ENCODE measurements at regions not wholly inside any gene's neighbourhood (a gene's known extent, or its start where the extent isn't known, plus 50 kb on each side); places are given as distances from the start of the nearest gene placed in this dataset.

DNA sequence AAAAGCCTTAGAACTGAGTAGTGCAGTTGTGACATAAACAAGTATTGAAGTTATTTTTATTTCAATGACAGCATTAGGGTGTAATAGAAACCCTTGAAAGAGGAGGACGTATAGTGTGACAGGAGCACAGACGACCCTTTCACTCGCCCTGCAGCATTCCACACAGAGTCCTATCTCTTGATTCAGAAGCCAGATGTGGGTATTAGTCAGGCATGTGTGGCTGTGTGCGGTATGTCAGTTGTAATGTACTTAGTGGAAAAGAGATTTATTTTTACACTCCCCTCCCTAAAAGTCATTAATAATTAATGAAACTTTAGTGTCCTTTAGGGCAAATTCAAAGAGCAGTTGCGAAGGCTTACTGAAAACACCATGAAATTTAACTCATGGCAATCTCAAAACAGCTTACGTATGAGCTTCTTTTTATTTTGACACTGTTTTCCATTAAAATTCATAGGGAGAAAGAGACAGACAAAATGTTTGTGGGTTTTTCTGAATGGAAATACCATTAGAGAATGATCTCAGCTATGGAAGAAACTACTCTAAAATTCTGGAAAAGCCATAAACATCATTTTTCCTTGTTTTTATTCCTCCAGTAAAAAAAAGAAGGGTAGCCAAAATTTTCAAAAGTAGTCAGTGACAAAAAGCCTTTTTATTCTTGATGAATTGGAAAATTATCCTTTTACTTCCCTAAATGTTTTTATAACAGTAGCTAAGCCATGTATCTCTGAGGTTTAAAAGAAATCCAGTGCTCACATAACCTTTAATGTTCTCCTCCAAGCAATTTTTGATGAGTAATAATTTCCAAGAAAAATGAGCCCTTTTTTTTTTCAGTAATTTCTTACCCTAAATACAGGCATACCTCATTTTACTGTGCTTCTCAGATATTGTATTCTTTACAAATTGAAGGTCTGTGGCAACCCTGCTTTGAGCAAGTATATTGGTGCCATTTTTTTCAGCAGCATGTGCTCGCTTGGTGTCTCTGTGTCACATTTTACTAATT lies 84.0 kb upstream of the DSEL start:
- H3K4me2 ChIP-seq (ENCODE audit: low read depth, low read length, poor library complexity, severe bottlenecking) = no peak overlapping the region

DNA sequence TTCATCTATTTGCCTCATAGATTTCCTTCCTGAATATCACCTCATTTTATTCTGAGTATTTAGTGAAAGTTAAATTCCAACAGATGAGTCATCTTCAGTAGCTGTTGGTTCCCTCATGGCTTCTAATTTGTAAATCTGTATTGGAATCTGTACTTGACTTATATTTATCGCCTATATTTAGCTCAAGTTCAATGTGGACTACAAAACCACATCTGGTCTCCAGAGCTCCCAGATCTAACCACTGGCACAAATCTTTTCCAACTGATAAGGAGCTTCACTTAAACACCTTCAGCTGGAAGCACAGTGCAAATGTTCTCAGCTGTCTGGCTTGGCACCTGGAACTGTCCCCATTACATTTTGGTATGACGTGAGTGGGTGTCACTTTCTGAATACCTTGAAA lies 82.8 kb upstream of the DSEL start:
- Histone ChIP-seq H4K20me1 (ENCODE audit: insufficient read depth, low read length, poor library complexity, severe bottlenecking) (no peaks in the 10 kb centered on the region), H3K9me3 (ENCODE audit: insufficient read depth, low read depth, low read length) (no peaks in the 10 kb centered on the region), H3K4me1 (ENCODE audit: insufficient read depth, low read length, poor library complexity, severe bottlenecking) (no peaks in the 10 kb centered on the region), H3F3A (ENCODE audit: low read depth) (peaks cover 4% of the 10 kb centered on the region; the same call in 1 of the 2 replicates), H3K4me2 (ENCODE audit: low read depth, low read length, poor library complexity, severe bottlenecking) (no peak overlapping the region), H3K36me3 (ENCODE audit: insufficient read depth, low read length) (no peaks in the 10 kb centered on the region), H3K9ac (ENCODE audit: low read depth, low read length, poor library complexity, severe bottlenecking) (no peak overlapping the region), H2AFZ (ENCODE audit: low read length) (no peak overlapping the region), H3K9me2 (replicated peaks; ENCODE audit: low read depth, low read length) (no peaks in the 10 kb centered on the region), H3K4me3 (ENCODE audit: low read length, poor library complexity, severe bottlenecking) (no peak overlapping the region), H3K27me3 (ENCODE audit: insufficient read depth, low read length, poor library complexity, severe bottlenecking) (no peaks in the 10 kb centered on the region), H3K79me2 (ENCODE audit: insufficient read depth, low read length) (no peaks in the 10 kb centered on the region)
- TF ChIP-seq EZH2phosphoT487 (IDR thresholded peaks at IDR 0.05; ENCODE audit: borderline replicate concordance) = no peak
- TF ChIP-seq, protein P1, sequence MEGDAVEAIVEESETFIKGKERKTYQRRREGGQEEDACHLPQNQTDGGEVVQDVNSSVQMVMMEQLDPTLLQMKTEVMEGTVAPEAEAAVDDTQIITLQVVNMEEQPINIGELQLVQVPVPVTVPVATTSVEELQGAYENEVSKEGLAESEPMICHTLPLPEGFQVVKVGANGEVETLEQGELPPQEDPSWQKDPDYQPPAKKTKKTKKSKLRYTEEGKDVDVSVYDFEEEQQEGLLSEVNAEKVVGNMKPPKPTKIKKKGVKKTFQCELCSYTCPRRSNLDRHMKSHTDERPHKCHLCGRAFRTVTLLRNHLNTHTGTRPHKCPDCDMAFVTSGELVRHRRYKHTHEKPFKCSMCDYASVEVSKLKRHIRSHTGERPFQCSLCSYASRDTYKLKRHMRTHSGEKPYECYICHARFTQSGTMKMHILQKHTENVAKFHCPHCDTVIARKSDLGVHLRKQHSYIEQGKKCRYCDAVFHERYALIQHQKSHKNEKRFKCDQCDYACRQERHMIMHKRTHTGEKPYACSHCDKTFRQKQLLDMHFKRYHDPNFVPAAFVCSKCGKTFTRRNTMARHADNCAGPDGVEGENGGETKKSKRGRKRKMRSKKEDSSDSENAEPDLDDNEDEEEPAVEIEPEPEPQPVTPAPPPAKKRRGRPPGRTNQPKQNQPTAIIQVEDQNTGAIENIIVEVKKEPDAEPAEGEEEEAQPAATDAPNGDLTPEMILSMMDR (conservative IDR thresholded peaks at IDR 0.05; ENCODE audit: low read length) = no peak

More for the DNA sequence above, 84.0 kb upstream of the DSEL start:
- H3K4me3 ChIP-seq (ENCODE audit: low read length, poor library complexity, severe bottlenecking) = no peak overlapping the region
- H3K36me3 ChIP-seq (ENCODE audit: insufficient read depth, low read length) = no peaks in the 10 kb centered on the region
- H3K79me2 ChIP-seq (ENCODE audit: insufficient read depth, low read length) = no peaks in the 10 kb centered on the region
- no peak overlapping the region for H2AFZ ChIP-seq (ENCODE audit: low read length)
- no peaks in the 10 kb centered on the region for H4K20me1 ChIP-seq (ENCODE audit: insufficient read depth, low read length, poor library complexity, severe bottlenecking)
- TF ChIP-seq, protein P1 (conservative IDR thresholded peaks at IDR 0.05; ENCODE audit: low read length) = no peak
- no peak for TF ChIP-seq EZH2phosphoT487 (IDR thresholded peaks at IDR 0.05; ENCODE audit: borderline replicate concordance)
- no peaks in the 10 kb centered on the region for H3K9me2 ChIP-seq (replicated peaks; ENCODE audit: low read depth, low read length)
- no peak overlapping the region for H3K9ac ChIP-seq (ENCODE audit: low read depth, low read length, poor library complexity, severe bottlenecking)
- peaks cover 4% of the 10 kb centered on the region; the same call in 1 of the 2 replicates for H3F3A ChIP-seq (ENCODE audit: low read depth)
- H3K9me3 ChIP-seq (ENCODE audit: insufficient read depth, low read depth, low read length) = no peaks in the 10 kb centered on the region
- H3K27me3 ChIP-seq (ENCODE audit: insufficient read depth, low read length, poor library complexity, severe bottlenecking) = no peaks in the 10 kb centered on the region
- no peaks in the 10 kb centered on the region for H3K4me1 ChIP-seq (ENCODE audit: insufficient read depth, low read length, poor library complexity, severe bottlenecking)

DNA sequence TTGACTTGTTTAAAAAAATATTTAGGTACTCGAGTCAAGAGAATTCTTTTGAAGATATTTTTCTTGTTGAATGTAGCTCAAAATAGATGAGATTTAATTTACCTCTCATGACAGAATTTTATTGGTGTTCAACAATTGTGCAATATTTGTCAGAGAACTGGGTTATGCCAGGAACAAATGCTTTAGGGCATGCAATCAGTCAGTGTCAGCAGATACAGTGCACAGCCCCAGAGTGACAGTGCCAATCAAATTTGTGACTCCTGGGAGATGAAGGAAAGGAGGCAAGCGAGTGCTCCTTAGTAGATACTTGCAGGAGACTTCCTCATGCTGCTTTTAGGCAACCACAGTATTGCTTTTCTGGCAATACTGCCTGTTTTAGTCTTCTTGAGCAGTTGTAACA lies 81.2 kb upstream of the DSEL start:
- TF ChIP-seq, protein P1 (conservative IDR thresholded peaks at IDR 0.05; ENCODE audit: low read length) = no peak
- no peak for TF ChIP-seq EZH2phosphoT487 (IDR thresholded peaks at IDR 0.05; ENCODE audit: borderline replicate concordance)
- Histone ChIP-seq H3K79me2 (ENCODE audit: insufficient read depth, low read length) (no peaks in the 10 kb centered on the region), H3K9me3 (ENCODE audit: insufficient read depth, low read depth, low read length) (no peaks in the 10 kb centered on the region), H3K9me2 (replicated peaks; ENCODE audit: low read depth, low read length) (no peaks in the 10 kb centered on the region), H3K27me3 (ENCODE audit: insufficient read depth, low read length, poor library complexity, severe bottlenecking) (no peaks in the 10 kb centered on the region), H3K4me3 (ENCODE audit: low read length, poor library complexity, severe bottlenecking) (no peak overlapping the region), H3K4me2 (ENCODE audit: low read depth, low read length, poor library complexity, severe bottlenecking) (no peak overlapping the region), H3K4me1 (ENCODE audit: insufficient read depth, low read length, poor library complexity, severe bottlenecking) (no peaks in the 10 kb centered on the region), H4K20me1 (ENCODE audit: insufficient read depth, low read length, poor library complexity, severe bottlenecking) (no peaks in the 10 kb centered on the region), H3F3A (ENCODE audit: low read depth) (peaks cover 4% of the 10 kb centered on the region; the same call in 1 of the 2 replicates), H3K9ac (ENCODE audit: low read depth, low read length, poor library complexity, severe bottlenecking) (no peak overlapping the region), H2AFZ (ENCODE audit: low read length) (no peak overlapping the region), H3K36me3 (ENCODE audit: insufficient read depth, low read length) (no peaks in the 10 kb centered on the region)
